NCI-H82 (cell line): ENCODE measurements at regions not wholly inside any gene's neighbourhood (a gene's known extent, or its start where the extent isn't known, plus 50 kb on each side); places are given as distances from the start of the nearest gene placed in this dataset.
A peak's percentile ranks its signal among the peaks of the same experiment; 100 is the strongest.
"Not testable (repeated sequence)": the region's sequence is repeated elsewhere in the genome, so short reads cannot be mapped to it uniquely, and the experiment has no call there.

Experiments used
- DNase-seq: peaks from one replicate; lab custom pipeline; 2025; lab: John Stamatoyannopoulos, UW

GRCh38 chr13:58994077-58994476, 1169.7 kb downstream of the DIAPH3 start:
- no peak for DNase-seq

GRCh38 chr13:58994777-58995176, 1169.0 kb downstream of the DIAPH3 start:
- peak; percentile 25 for DNase-seq

GRCh38 chr13:58998716-58999115, 1165.0 kb downstream of the DIAPH3 start:
- DNase-seq, result no peak

- DNase-seq, result peak; percentile 14
Observed at GRCh38 chr13:58999851-59000250, 1163.9 kb downstream of the DIAPH3 start.

- peak; percentile 27 for DNase-seq
Observed at GRCh38 chr13:59000770-59001169, 1163.0 kb downstream of the DIAPH3 start.

- no peak for DNase-seq
Observed at GRCh38 chr13:59012731-59013130, 1151.0 kb downstream of the DIAPH3 start.

GRCh38 chr13:59016250-59016649, 1147.5 kb downstream of the DIAPH3 start:
- DNase-seq, result peak; percentile 41

GRCh38 chr13:59024434-59024833, 1139.3 kb downstream of the DIAPH3 start:
- no peak for DNase-seq

- no peak for DNase-seq
Observed at GRCh38 chr13:59034198-59034597, 1129.5 kb downstream of the DIAPH3 start.

- DNase-seq, result no peak
Observed at GRCh38 chr13:59038824-59039223, 1124.9 kb downstream of the DIAPH3 start.

- no peak for DNase-seq
Observed at GRCh38 chr13:59043016-59043415, 1120.7 kb downstream of the DIAPH3 start.

- no peak for DNase-seq
Observed at GRCh38 chr13:59047546-59047945, 1116.2 kb downstream of the DIAPH3 start.

- DNase-seq, result no peak
Observed at GRCh38 chr13:59061621-59062020, 1102.1 kb downstream of the DIAPH3 start.

GRCh38 chr13:59064042-59064441, 1099.7 kb downstream of the DIAPH3 start:
- no peak for DNase-seq

GRCh38 chr13:59076386-59076785, 1087.3 kb downstream of the DIAPH3 start:
- not testable (repeated sequence) for DNase-seq

GRCh38 chr13:59086147-59086546, 1077.6 kb downstream of the DIAPH3 start:
- DNase-seq, result no peak

GRCh38 chr13:59088716-59089115, 1075.0 kb downstream of the DIAPH3 start:
- no peak for DNase-seq

GRCh38 chr13:59094181-59094580, 1069.5 kb downstream of the DIAPH3 start:
- DNase-seq, result no peak

GRCh38 chr13:59099182-59099974, 1064.3 kb downstream of the DIAPH3 start:
- no peak for DNase-seq

GRCh38 chr13:59103004-59103768, 1060.5 kb downstream of the DIAPH3 start:
- DNase-seq, result no peak

GRCh38 chr13:59111751-59112171, 1052.0 kb downstream of the DIAPH3 start:
- DNase-seq, result peak; percentile 72

GRCh38 chr13:59112221-59112718, 1051.5 kb downstream of the DIAPH3 start:
- DNase-seq, result peak; percentile 95

GRCh38 chr13:59119475-59119874, 1044.3 kb downstream of the DIAPH3 start:
- peak; percentile 77 for DNase-seq
